Muscle of leg (tissue), 3 donors: ENCODE measurements at regions not wholly inside any gene's neighbourhood (a gene's known extent, or its start where the extent isn't known, plus 50 kb on each side); places are given as distances from the start of the nearest gene placed in this dataset.

Experiments
- DNase-seq: peaks from one replicate; pipeline ENCODE4 v3.0.0; 2013
- H3K27ac ChIP-seq: one replicate; pipeline ENCODE4 v1.5.1; 2013; ENCODE audit warnings: mild to moderate bottlenecking, low read length, control low read depth
- H3K27me3 ChIP-seq: one replicate; pipeline ENCODE4 v1.6.1; 2013; ENCODE audit warnings: low read length; ENCODE audit not compliant: control insufficient read depth, insufficient read depth
- H3K36me3 ChIP-seq: one replicate; pipeline ENCODE4 v1.6.1; 2013; ENCODE audit warnings: low read length; ENCODE audit not compliant: control insufficient read depth, insufficient read depth
- H3K4me1 ChIP-seq: one replicate; pipeline ENCODE4 v1.6.1; 2013; ENCODE audit warnings: low read length; ENCODE audit not compliant: control insufficient read depth, insufficient read depth
- H3K4me3 ChIP-seq: one replicate; pipeline ENCODE4 v1.5.1; 2013; ENCODE audit warnings: low read length, control low read depth
- H3K9me3 ChIP-seq: replicated peaks from 2 replicates; pipeline ENCODE4 v1.6.1; 2013; ENCODE audit warnings: low read depth, low read length; ENCODE audit not compliant: control insufficient read depth
- WGBS: methylation state at CpG from one replicate; pipeline ENCODE4 v1.1.5; 2013; ENCODE audit warnings: missing lambda C conversion rate; ENCODE audit not compliant: insufficient coverage; 5-methylcytosine and 5-hydroxymethylcytosine counted together

DNA sequence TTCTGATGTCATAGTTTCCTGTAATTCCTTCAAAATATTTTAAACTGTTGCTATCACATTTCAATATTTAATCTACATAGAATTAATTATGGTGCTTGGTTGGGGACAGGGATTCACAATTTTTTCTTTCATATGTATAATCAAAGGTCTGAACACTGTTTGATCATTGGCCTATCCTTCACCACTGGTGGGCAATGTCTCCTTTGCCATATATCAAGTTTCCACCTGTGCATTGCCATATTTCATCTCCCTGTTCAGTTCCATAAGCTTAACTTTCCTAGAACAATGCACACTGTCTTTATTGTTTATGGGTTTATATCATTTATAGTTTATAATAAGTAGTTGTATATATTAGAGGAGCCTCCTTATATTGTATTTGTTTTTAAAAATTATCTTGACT lies 374.9 kb upstream of the PTBP2 start:
- Histone ChIP-seq H3K27ac (no peak overlapping the region), H3K9me3 (no peaks in the 10 kb centered on the region), H3K36me3 (no peaks in the 10 kb centered on the region), H3K4me3 (no peak overlapping the region), H3K27me3 (no peaks in the 10 kb centered on the region), H3K4me1 (no peaks in the 10 kb centered on the region)
- no peak for DNase-seq

DNA sequence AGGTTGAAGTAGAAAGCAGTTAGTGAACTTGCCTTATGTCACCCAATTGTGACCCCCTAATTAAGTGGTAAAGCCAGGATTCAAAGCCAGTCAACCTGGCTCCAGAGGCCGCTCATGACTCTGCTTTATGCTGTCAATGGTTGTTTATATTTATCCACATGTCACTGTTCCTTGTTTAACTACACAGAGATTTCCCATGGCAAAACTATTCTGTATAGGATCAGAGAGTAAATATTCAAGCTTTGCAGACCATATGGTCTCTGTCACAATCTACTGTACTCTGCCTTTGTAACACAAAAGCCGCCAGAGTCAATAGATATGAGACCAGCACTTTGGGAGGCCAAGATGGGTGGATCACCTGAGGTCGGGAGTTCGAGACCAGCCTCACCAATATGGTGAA lies 371.7 kb upstream of the PTBP2 start:
- no peaks in the 10 kb centered on the region for H3K4me1 ChIP-seq
- no CpG with 5 or more reads among the region's 4 CpGs for WGBS
- H3K9me3 ChIP-seq, result no peaks in the 10 kb centered on the region
- H3K4me3 ChIP-seq, result no peak overlapping the region
- DNase-seq, result no peak
- no peaks in the 10 kb centered on the region for H3K36me3 ChIP-seq
- H3K27me3 ChIP-seq, result no peaks in the 10 kb centered on the region
- H3K27ac ChIP-seq, result no peak overlapping the region

- WGBS, result 80% methylated on average over 1 of the region's 2 CpGs
- H3K27me3 ChIP-seq, result no peaks in the 10 kb centered on the region
- H3K4me1 ChIP-seq, result no peaks in the 10 kb centered on the region
- H3K36me3 ChIP-seq, result no peaks in the 10 kb centered on the region
- H3K4me3 ChIP-seq, result no peak overlapping the region
- H3K9me3 ChIP-seq, result no peaks in the 10 kb centered on the region
- no peak for DNase-seq
- H3K27ac ChIP-seq, result no peak overlapping the region
Measured at GRCh38 chr1:96352733-96353132, 368.9 kb upstream of the PTBP2 start.

- Histone ChIP-seq H3K27ac (no peak overlapping the region), H3K36me3 (no peaks in the 10 kb centered on the region), H3K9me3 (no peaks in the 10 kb centered on the region), H3K27me3 (no peaks in the 10 kb centered on the region), H3K4me1 (no peaks in the 10 kb centered on the region), H3K4me3 (no peak overlapping the region)
- WGBS, result 20% methylated on average over 4 of the region's 6 CpGs
- DNase-seq, result peak; percentile 27
Measured at GRCh38 chr1:96355521-96355920, 366.1 kb upstream of the PTBP2 start.

- Histone ChIP-seq H3K9me3 (no peaks in the 10 kb centered on the region), H3K4me1 (no peaks in the 10 kb centered on the region), H3K4me3 (no peak overlapping the region), H3K36me3 (no peaks in the 10 kb centered on the region), H3K27me3 (no peaks in the 10 kb centered on the region), H3K27ac (no peak overlapping the region)
- no peak for DNase-seq
- WGBS, result no CpG with 5 or more reads among the region's 2 CpGs
Measured at GRCh38 chr1:96355961-96356360, 365.6 kb upstream of the PTBP2 start.

GRCh38 chr1:96357141-96357765 lies 364.3 kb upstream of the PTBP2 start:
- peak; percentile 22 for DNase-seq
- no peaks in the 10 kb centered on the region for H3K9me3 ChIP-seq
- H3K27ac ChIP-seq, result no peak overlapping the region
- no peaks in the 10 kb centered on the region for H3K4me1 ChIP-seq
- no CpG with 5 or more reads among the region's 2 CpGs for WGBS
- no peaks in the 10 kb centered on the region for H3K36me3 ChIP-seq
- H3K4me3 ChIP-seq, result no peak overlapping the region
- no peaks in the 10 kb centered on the region for H3K27me3 ChIP-seq

GRCh38 chr1:96358057-96358456 lies 363.5 kb upstream of the PTBP2 start:
- H3K36me3 ChIP-seq, result no peaks in the 10 kb centered on the region
- H3K4me1 ChIP-seq, result no peaks in the 10 kb centered on the region
- H3K9me3 ChIP-seq, result no peaks in the 10 kb centered on the region
- DNase-seq, result no peak
- 67% methylated on average over 1 of the region's 3 CpGs for WGBS
- H3K27ac ChIP-seq, result no peak overlapping the region
- H3K4me3 ChIP-seq, result no peak overlapping the region
- no peaks in the 10 kb centered on the region for H3K27me3 ChIP-seq

- Histone ChIP-seq H3K27me3 (no peaks in the 10 kb centered on the region), H3K9me3 (no peaks in the 10 kb centered on the region), H3K4me3 (no peak overlapping the region), H3K27ac (no peak overlapping the region), H3K4me1 (no peaks in the 10 kb centered on the region), H3K36me3 (no peaks in the 10 kb centered on the region)
- no peak for DNase-seq
- WGBS, result no CpG with 5 or more reads among the region's 1 CpG
Measured at GRCh38 chr1:96360036-96360795, 361.4 kb upstream of the PTBP2 start.

GRCh38 chr1:96361271-96361856 lies 360.2 kb upstream of the PTBP2 start:
- 55% methylated on average over 2 of the region's 5 CpGs for WGBS
- peak; percentile 67 for DNase-seq
- Histone ChIP-seq H3K27ac (no peak overlapping the region), H3K36me3 (no peaks in the 10 kb centered on the region), H3K9me3 (no peaks in the 10 kb centered on the region), H3K4me1 (peaks cover 6% of the 10 kb centered on the region), H3K27me3 (no peaks in the 10 kb centered on the region), H3K4me3 (no peak overlapping the region)

DNA sequence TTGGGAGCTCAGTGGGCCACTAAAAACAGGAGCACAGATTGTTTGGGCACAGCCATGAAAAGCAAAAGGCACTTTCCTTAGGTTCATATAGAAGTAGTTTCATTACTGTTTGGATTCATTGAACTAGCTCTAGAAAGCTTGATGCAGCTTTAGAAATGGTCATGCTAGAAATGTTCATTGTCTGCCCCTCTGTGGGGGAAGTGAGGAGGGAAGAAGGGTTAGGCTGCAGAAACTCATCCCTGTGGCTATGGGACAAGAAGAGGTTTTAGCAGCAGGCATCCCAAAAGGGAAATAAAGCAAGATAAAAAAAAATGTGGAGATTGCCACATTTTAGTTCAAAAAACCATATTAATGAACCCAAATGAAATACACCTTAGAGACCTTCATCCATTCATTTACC lies 359.6 kb upstream of the PTBP2 start:
- no peaks in the 10 kb centered on the region for H3K9me3 ChIP-seq
- H3K4me3 ChIP-seq, result no peak overlapping the region
- peaks cover 6% of the 10 kb centered on the region for H3K4me1 ChIP-seq
- no peak overlapping the region for H3K27ac ChIP-seq
- H3K36me3 ChIP-seq, result no peaks in the 10 kb centered on the region
- no peak for DNase-seq
- no peaks in the 10 kb centered on the region for H3K27me3 ChIP-seq
